CD4-positive, alpha-beta T cell treated with Interleukin-12 subunit alpha and Interleukin-12 subunit beta, for 1 hour (primary cell): ENCODE measurements at regions not wholly inside any gene's neighbourhood (a gene's known extent, or its start where the extent isn't known, plus 50 kb on each side); places are given as distances from the start of the nearest gene placed in this dataset.

Source experiments
- DNase-seq: peaks from one replicate; pipeline ENCODE4 v3.0.0-alpha.2; 2020

- DNase-seq: no peak
Observed at GRCh38 chr5:167952278-167952995, 339.0 kb upstream of the WWC1 start.

- DNase-seq: no peak
Observed at GRCh38 chr5:167953151-167953798, 338.2 kb upstream of the WWC1 start.

GRCh38 chr5:167961731-167962130, 329.7 kb upstream of the WWC1 start:
- DNase-seq: no peak

GRCh38 chr5:167964529-167964928, 326.9 kb upstream of the WWC1 start:
- DNase-seq: no peak

GRCh38 chr5:167965710-167966109, 325.7 kb upstream of the WWC1 start:
- DNase-seq: no peak

- no peak for DNase-seq
Observed at GRCh38 chr5:167966979-167967378, 324.5 kb upstream of the WWC1 start.

- no peak for DNase-seq
Observed at GRCh38 chr5:167967494-167968177, 323.8 kb upstream of the WWC1 start.

- DNase-seq: no peak
Observed at GRCh38 chr5:167968837-167969236, 322.6 kb upstream of the WWC1 start.

- DNase-seq: no peak
Observed at GRCh38 chr5:167969998-167970397, 321.4 kb upstream of the WWC1 start.

GRCh38 chr5:167971706-167972105, 319.7 kb upstream of the WWC1 start:
- no peak for DNase-seq

GRCh38 chr5:167973126-167973525, 318.3 kb upstream of the WWC1 start:
- no peak for DNase-seq

GRCh38 chr5:167984951-167985350, 306.5 kb upstream of the WWC1 start:
- DNase-seq: no peak

- DNase-seq: no peak
Observed at GRCh38 chr5:167985373-167985772, 306.1 kb upstream of the WWC1 start.

- no peak for DNase-seq
Observed at GRCh38 chr5:167987490-167988280, 303.8 kb upstream of the WWC1 start.

GRCh38 chr5:167992868-167993267, 298.6 kb upstream of the WWC1 start:
- DNase-seq: no peak

- no peak for DNase-seq
Observed at GRCh38 chr5:167993771-167994170, 297.7 kb upstream of the WWC1 start.

GRCh38 chr5:167995844-167996425, 295.5 kb upstream of the WWC1 start:
- no peak for DNase-seq

GRCh38 chr5:167998148-167998767, 293.2 kb upstream of the WWC1 start:
- no peak for DNase-seq

- DNase-seq: no peak
Observed at GRCh38 chr5:167999182-167999581, 292.3 kb upstream of the WWC1 start.

GRCh38 chr5:168001318-168001717, 290.1 kb upstream of the WWC1 start:
- no peak for DNase-seq

- DNase-seq: no peak
Observed at GRCh38 chr5:168002116-168002515, 289.3 kb upstream of the WWC1 start.

GRCh38 chr5:168005093-168005492, 286.4 kb upstream of the WWC1 start:
- DNase-seq: no peak
